ENCODE measurements at regions not wholly inside any gene's neighbourhood (a gene's known extent, or its start where the extent isn't known, plus 50 kb on each side); places are given as distances from the start of the nearest gene placed in this dataset.

- TF ChIP-seq CEBPB (IDR thresholded peaks at IDR 0.05) (no peak), EP300 (IDR thresholded peaks at IDR 0.05; ENCODE audit: borderline replicate concordance) (no peak), ZBTB7A (IDR thresholded peaks at IDR 0.05; ENCODE audit: low read depth) (no peak), NFIC (IDR thresholded peaks at IDR 0.05) (no peak), CREB1 (IDR thresholded peaks at IDR 0.05; ENCODE audit: low read depth) (no peak), TAF1 (IDR thresholded peaks at IDR 0.05; ENCODE audit: low read depth) (no peak), MAX (IDR thresholded peaks at IDR 0.05) (no peak), TEAD4 (IDR thresholded peaks at IDR 0.05) (no peak), YY1 (IDR thresholded peaks at IDR 0.05; ENCODE audit: low read depth) (no peak)
Measured at GRCh38 chr11:92423115-92424034, 198.8 kb downstream of the FAT3 start.
